Epithelial cell of proximal tubule (primary cell): ENCODE measurements at regions not wholly inside any gene's neighbourhood (a gene's known extent, or its start where the extent isn't known, plus 50 kb on each side); places are given as distances from the start of the nearest gene placed in this dataset.
A peak's percentile ranks its signal among the peaks of the same experiment; 100 is the strongest.
"Not testable (repeated sequence)": the region's sequence is repeated elsewhere in the genome, so short reads cannot be mapped to it uniquely, and the experiment has no call there.

Experiments used
- DNase-seq: peaks from one replicate; pipeline ENCODE4 v3.0.0-alpha.2; 2011; ENCODE audit warnings: low read depth
- H3K4me3 ChIP-seq: 2 replicates; pipeline ENCODE4 v1.5.1; 2011; ENCODE audit warnings: low read depth, mild to moderate bottlenecking, low read length
- CTCF ChIP-seq: conservative IDR thresholded peaks from 2 replicates; pipeline ENCODE4 v1.5.1; 2012; ENCODE audit warnings: low read depth, mild to moderate bottlenecking, low read length

GRCh38 chr11:69578167-69578566 is 62.8 kb upstream of the CCND1 start:
- DNase-seq, result no peak
- TF ChIP-seq CTCF, result no peak
- no peak overlapping the region for H3K4me3 ChIP-seq

DNA sequence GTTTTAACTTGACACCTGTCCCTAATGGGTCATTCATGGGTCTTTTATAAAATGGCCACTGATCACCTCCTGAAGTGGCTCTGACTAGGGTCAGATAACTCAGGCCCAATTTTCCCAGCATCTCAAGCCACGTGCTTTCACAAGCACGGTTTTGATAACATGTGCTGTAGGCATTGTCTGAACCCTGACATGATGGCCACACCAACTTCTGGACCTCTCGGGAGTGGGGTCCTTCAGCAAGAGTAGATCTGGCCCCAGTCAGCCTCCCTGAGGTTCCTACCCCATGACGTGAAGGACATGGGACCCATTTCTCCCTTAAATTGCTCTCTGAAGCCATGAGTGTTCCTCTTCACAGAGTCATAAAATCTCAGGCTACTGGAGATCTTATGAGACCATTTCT is 60.4 kb upstream of the CCND1 start:
- DNase-seq, result no peak
- no peak overlapping the region for H3K4me3 ChIP-seq
- TF ChIP-seq CTCF, result no peak

GRCh38 chr11:69582756-69583467 is 58.0 kb upstream of the CCND1 start:
- no peak overlapping the region for H3K4me3 ChIP-seq
- TF ChIP-seq CTCF, result no peak
- no peak for DNase-seq

GRCh38 chr11:69584160-69584559 is 56.8 kb upstream of the CCND1 start:
- no peak for TF ChIP-seq CTCF
- no peak for DNase-seq
- H3K4me3 ChIP-seq, result no peak overlapping the region

- TF ChIP-seq CTCF, result no peak
- H3K4me3 ChIP-seq, result no peak overlapping the region
- DNase-seq, result no peak
These were observed 55.6 kb upstream of the CCND1 start for GRCh38 chr11:69585385-69585784.

DNA sequence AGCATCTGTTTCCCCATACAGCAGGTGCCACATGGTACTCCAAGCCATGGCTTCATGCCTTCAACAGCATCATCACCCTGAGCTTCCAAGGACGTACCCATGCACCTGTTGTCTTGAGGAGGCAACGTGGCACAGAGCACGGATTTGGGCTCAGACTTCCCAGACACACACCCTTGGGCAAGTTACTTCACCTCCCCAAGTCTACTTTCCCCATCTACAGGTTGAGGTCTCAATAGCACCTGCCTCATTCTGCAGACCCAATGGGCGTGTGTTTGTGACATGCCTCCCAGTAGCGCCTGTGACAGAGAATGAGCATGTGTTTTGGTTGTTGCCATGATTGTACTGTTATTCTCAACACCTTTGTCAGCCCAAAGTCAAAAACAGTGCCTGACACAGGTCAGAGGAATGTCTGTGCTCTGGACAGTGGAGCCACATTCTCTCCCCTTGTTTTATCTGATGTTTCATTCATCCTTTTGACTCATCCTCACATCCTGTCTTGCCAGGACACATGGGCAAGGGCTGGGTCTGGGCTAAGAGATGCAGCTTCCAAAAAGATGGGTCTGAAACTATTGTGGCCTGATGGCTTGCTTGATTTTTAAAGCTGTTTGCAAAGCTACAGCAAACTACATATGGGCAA is 53.4 kb upstream of the CCND1 start:
- no peak for TF ChIP-seq CTCF
- peak; percentile 22 for DNase-seq
- H3K4me3 ChIP-seq, result no peak overlapping the region

DNA sequence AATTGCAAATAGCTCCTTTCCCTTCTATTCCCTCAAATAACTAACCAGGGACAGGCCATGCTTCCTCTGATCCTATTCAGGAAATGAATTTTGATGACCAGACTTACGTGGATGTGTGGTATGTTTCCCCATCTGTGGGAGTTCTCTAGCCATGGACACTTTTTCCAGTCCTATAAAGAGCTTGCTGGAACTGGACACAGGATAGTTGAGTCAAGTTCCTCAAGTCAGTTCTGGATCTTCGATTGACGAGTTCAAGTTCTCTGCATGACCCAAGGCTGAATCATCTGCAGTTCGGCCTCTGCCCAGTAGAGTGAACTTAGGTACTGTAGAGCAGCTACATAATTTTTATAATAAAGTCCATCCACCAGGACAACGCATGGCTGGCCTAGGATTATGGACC is 52.7 kb upstream of the CCND1 start:
- no peak overlapping the region for H3K4me3 ChIP-seq
- TF ChIP-seq CTCF, result peak; percentile 49
- peak; percentile 22 for DNase-seq

DNA sequence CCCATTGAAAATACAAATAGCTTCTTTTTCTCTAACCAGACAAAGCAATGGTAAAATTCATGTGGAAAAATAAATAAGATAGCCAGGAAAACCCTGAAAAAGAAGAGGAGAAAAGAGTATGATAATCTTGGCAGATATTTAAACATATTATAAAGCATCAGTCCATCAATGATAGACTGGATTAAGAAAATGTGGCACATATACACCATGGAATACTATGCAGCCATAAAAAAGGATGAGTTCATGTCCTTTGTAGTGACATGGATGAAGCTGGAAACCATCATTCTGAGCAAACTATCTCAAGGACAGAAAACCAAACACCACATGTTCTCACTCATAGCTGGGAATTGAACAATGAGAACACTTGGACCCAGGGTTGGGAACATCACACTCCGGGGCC is 50.9 kb upstream of the CCND1 start:
- not testable (repeated sequence) for DNase-seq, H3K4me3 ChIP-seq
